NCI-H128 (cell line): ENCODE measurements at regions not wholly inside any gene's neighbourhood (a gene's known extent, or its start where the extent isn't known, plus 50 kb on each side); places are given as distances from the start of the nearest gene placed in this dataset.

Experiments used
- DNase-seq: peaks from one replicate; lab custom pipeline; 2025; ENCODE audit not compliant: unreplicated experiment; lab: John Stamatoyannopoulos, UW

GRCh38 chr21:43348801-43349261 lies 78.1 kb downstream of the SIK1 start:
- DNase-seq: no peak

DNA sequence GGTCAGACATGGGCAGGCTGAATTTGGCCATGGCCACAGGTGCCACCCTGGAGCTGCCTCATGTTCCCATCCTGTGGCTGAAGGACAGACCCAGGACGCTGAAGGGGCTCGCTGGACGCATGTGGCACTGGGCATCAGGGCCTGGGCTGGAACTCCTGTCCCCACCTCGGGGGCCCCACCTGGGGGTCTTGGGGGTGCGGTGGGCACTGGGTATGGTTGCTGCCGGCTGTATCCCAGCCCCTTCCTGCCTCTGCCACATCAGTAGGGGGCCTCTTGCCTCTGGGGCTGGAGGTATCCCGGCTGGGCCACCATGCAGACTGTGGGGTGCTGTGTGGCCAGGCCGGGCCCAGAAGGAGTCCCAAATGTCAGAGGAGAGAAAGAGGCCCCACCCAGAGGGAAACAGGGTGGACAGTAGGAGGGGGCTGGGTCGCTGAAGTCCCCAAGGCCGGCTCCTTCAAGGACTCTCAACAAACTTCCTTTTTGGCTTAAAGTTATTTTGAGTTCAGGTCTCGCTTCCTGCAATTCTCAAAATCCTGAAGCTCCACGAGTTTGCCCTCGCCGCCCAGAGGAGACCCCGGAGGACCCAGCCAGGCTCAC lies 78.7 kb downstream of the SIK1 start:
- DNase-seq: no peak

DNA sequence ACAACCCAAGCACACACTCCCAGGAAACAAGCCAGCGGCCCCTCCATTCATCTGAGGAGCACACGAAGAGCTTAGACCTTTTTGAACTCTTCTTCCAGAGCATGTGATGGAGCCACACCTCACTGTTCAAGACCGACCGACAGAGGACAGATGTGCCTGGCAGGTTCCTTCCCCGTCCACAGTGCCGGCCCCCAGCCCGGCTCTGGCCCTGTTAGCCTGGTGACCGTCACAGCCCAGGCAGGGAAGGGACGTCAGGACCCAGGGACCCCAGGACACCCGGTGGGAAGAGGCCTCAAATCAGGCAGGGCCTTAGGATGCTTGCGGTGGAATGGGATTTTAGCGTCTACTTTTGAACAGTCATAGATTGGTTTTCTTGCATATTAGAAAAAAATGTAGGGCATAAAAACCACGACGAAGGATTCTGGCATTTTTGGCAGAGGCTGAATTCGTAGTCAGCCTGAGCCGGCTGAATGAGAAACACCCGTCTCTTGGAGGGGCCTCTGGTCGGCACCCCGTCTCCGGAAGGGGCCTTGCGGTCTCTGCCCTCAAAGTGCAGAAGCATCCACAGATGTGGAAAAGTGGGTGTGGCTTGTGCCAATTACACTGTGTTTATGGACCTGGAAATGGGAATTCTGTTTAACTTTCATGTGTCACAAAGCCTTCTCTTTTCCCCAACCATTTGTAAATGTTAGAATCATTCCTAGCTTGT lies 79.3 kb downstream of the SIK1 start:
- DNase-seq: no peak

GRCh38 chr21:43346551-43346950 lies 80.4 kb downstream of the SIK1 start:
- no peak for DNase-seq

GRCh38 chr21:43345746-43346409 lies 81.1 kb downstream of the SIK1 start:
- no peak for DNase-seq

GRCh38 chr21:43345046-43345745 lies 81.7 kb downstream of the SIK1 start:
- no peak for DNase-seq

- DNase-seq: no peak
Measured at GRCh38 chr21:43343992-43344886, 82.7 kb downstream of the SIK1 start.

DNA sequence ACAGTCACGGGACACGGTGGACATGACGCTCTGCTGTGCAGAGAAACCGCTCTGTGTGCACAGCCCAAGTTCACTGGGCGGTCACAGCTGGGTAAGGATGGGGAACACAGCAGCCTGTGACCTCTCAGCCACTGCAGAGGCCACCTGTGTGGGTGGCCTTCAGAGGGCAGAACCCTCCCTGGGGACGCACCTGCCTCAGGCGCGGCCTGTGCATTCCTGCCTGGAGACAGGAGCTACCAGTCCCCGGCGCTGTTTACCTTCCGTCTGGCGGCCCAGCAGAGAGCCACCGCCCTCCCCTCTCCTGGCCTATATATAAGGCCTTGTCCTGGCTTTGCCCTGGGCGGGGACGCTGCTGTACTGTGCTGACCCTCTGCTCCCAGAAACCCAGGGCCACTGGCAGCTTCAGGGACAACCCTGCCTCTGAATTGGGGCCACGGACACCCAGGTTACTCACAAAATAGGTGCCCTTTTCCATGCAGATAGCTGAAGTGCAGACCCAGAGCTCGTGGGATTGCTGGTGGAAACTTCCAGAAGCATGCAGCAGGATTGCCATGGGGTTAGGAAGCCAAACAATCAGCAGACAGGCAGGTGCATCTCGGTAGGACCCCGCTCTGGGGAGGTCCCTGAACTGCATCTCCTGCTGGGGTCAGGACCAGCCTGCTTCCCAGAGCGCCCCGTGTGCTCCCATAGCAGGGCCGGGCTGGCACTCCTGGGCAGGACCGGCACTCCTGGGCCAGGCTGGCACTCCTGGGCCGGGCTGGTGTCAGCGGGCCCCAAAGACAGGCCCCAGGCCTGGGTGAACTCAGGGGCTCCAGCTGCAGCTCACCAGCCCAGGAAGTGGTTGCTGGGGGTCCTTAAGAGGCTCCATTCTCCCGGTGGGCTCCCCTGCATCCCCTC lies 83.6 kb downstream of the SIK1 start:
- DNase-seq: no peak

GRCh38 chr21:43342301-43342881 lies 84.5 kb downstream of the SIK1 start:
- no peak for DNase-seq

DNA sequence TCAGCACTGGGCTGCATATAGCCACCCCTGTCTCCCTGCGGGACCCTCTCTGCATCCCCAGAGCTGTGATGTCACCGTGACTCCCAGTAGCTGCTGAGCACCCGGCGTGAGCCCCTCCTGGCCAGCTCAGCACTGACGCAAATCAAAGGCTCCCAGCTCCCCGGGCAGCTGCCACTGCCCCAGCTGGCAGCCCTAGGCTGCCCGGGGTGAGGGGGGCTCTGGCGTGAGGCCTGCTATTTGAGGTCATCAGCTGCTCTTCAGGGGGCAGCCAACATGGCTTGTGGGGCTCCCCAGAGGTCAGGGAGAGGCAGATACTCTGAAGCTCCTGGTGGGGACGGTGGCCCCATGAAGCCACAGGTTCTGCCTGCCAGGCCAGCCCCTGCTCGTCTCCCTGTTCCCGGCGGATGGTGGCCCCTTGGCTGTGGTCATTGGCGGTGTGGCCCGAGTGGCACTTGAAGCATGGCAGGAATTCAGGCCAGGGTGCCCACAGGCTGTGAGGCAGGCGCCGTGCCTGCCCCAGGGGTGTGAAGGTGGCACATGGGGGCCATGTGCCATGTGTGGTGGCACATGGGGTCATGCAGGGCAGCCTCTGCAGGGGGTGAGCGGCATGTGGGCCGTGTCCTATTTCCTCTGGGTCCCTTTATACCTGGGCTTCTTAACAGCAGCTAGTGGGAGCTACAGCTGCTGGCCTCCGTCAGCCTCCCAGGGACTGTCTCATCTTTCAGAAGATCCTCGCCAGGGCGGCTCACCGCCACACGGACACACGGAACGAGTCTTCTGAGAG lies 85.4 kb downstream of the SIK1 start:
- DNase-seq: no peak

DNA sequence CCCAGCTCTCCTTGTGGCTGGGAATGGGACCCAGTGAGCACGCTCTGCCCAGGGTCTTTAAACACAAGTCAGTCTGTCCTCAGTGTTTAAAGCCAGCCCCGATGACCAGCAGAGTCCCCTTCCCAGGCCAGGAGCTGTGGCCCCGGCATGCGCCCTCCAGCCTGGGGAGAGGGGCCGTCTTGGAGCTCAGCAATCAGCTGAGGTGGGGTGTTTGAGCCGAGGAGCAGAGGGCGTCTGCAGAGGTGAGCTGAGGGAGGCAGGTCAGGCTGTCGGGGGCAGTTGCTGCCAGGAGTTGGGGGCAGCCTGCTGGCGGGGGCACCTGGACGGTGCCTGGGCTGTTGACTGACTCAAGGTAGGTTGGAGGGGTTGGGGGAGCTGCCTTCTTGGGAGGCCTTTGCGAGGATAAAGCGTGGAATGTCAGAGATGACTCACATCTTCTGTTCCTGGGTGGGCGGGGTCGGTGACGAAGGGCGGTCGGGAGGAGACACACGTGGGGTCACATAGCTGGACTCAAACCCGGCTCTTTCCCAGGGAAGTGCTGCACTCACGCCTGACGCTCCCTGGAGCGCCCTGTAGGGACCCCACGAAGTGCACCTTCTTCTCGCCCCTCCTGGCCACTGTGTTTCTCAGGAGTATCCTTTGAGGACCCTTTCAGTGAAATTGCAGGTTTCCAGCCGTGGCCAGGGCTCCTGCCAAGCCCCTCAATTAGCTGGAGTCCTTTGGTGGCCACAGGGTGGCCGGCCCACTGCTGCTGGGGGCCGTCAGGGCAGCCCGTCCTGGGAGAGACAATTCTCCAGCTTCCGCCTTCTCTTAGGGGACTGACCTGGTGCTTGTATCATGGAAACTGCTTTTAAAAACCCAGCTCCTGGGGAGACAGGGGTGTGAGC lies 86.2 kb downstream of the SIK1 start:
- DNase-seq: no peak

- DNase-seq: no peak
Measured at GRCh38 chr21:43339668-43340067, 87.3 kb downstream of the SIK1 start.

GRCh38 chr21:43338951-43339350 lies 88.0 kb downstream of the SIK1 start:
- DNase-seq: no peak

- no peak for DNase-seq
Measured at GRCh38 chr21:43337901-43338655, 88.9 kb downstream of the SIK1 start.

DNA sequence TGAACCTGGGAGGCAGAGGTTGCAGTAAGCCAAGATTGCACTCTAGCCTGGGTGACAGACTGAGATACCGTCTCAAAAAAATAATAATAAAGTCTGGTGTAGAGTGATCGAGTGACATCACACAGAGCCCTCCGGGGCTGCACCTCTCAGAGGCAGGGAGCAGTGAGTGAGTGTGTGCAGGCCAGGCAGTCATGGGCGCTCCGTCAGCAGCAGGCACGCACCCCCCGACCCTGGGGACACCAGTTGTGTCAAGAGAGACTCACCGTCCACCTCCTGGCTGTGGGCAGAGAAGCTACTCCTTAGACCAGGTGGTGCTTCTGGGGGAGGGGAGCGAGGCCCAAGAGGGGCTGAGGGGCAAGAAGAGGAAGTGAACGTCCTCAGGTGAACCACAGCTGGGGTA lies 91.8 kb downstream of the SIK1 start:
- DNase-seq: no peak

GRCh38 chr21:43334214-43334958 lies 92.5 kb downstream of the SIK1 start:
- no peak for DNase-seq
